Fibroblast of upper back skin (primary cell): ENCODE measurements at regions not wholly inside any gene's neighbourhood (a gene's known extent, or its start where the extent isn't known, plus 50 kb on each side); places are given as distances from the start of the nearest gene placed in this dataset.
"Not testable (repeated sequence)": the region's sequence is repeated elsewhere in the genome, so short reads cannot be mapped to it uniquely, and the experiment has no call there.

Experiments used
- DNase-seq: peaks from one replicate; pipeline ENCODE4 v3.0.0-alpha.2; 2013

DNA sequence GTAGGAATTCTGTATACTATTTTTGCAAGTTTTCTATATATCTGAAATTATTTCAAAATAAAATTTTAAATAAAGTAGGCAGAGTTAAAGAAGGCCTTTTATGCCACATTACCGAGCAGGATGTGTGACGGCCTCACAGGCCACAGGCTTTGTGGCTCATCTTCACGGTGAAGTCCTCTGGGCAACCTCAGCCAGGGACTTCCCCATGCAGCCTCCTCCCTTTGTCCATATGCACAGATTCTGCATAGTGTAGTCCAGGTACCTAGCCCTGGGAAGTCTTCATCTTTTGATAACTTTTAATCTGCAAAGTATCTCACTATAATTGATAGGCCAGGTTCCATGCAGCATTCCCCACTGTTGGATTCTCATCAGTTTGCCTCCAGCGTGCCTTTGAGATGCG is 62.8 kb downstream of the ARHGAP11B start:
- DNase-seq: not testable (repeated sequence)

DNA sequence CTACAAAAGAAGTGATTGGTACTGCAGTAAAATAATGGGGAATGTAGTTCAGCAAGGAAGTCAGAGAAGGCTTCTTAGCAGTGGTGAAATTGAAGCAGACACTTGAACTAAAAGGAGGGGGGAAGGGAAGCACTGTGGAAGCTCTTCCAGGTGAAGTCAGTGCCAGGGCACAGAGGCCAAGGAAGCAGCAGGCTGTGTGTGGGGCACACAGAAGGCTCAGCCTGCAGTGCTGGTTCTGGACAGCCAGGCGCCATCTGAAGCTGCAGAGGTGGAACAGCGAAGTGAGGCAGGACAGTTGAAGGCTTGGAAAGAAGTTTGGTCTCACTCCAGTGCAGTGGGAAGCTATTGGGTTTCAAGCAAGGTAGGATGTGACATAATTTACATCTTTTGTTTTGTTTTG is 64.2 kb downstream of the ARHGAP11B start:
- DNase-seq: not testable (repeated sequence)

DNA sequence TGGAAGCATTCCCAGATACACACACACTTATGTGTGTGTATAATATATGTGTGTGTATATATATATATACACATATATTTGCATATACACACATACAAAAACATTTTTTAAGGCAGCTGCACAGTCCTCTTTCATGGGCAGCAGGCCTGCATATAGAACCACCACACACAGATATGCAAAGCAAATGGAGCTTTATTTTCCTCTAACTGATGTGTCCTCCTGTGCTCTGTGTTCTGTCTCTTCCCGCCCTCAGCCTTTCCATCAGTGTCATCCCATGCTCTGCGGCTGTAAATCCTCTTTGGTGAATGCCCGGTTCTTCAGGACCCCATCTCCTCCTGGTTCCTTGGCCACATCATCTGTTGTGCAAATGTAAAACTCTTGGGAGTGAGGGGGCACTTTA is 69.9 kb downstream of the ARHGAP11B start:
- not testable (repeated sequence) for DNase-seq

DNA sequence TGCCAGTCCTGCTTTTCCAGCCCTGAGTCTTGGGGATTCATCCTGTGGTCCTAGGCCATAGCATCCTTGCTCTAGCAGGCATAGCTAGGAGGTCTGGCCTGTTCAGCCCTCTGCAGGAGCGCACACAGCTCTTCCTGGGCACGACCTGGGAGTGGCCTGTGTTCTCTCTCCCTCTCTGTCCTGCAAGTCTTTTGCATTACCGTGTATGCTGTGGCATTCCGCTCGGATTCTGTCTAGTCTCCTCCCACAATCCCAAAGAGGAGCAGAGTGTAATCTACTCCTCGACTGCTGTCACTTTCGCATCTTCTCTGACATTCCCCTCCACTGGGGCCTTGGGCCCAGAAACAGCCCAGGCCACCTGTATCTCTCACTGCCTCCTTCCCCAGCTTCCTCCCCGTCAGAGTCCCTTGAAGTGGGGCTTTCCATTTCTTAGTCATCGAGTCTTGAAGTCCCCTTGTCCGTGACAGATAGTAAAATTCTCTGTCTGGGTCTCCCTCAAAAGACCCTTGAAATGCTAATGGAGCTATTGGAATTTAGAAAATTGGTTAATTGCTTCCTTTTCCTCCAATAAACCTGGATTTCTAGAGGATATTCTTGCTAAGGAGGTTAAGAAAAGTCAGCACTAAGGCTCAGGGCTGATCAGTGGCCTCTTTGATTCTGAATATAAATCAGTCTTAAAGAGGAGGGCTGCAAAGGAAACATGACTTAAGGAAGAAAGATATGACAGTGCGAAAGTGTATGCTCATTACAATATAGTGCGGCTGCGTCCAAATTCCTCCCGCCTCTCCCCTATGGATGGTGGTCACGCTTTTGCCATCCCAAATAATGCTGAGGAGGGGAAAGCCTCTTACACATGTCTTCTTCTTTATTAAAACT is 70.7 kb downstream of the ARHGAP11B start:
- DNase-seq: not testable (repeated sequence)

DNA sequence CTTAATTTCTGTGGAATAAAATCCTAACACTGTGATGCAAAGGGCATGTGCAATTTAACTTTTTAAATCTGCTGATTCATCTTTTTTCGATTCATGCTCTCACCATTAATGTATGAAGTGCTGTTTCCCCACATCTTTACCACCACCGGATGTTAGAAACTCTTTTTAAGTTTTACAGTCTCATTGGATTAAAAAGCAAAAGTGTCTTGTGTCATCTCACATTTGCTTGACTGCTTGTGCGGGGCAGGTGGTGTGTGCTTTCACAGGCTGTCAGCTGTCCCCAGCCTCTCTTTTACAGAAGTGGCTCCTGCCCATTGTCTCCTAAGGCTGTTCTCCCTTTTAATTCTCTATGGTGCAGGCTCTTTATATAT is 71.4 kb downstream of the ARHGAP11B start:
- not testable (repeated sequence) for DNase-seq

DNA sequence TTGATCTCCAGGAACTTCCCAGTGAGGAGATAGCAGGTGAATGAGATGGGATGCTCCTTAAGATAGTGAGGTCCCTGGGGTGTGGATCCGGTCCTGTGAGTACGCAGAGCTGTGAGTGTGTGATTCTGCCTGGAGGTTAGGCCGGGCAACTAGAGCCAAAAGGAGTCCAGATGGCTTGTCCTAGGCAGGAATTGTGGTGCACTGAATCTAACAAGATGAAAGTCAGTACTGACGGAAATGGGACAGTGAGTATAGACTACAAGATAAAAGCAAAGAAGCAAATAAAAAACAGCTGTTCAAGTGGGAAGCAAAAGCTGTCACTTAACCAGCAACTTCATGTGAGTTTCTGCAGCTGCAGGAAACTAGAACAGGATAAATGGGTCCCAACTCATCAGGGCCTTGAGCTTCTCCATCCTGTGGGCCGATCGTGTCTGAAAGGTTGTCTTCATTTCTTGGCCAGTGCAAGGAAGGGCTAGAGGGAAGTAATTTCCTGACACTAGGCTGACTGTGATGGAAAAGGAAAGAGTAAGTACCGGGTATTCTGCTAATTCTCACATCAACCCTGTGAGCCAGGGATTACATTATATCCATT is 74.2 kb downstream of the ARHGAP11B start:
- DNase-seq: not testable (repeated sequence)

DNA sequence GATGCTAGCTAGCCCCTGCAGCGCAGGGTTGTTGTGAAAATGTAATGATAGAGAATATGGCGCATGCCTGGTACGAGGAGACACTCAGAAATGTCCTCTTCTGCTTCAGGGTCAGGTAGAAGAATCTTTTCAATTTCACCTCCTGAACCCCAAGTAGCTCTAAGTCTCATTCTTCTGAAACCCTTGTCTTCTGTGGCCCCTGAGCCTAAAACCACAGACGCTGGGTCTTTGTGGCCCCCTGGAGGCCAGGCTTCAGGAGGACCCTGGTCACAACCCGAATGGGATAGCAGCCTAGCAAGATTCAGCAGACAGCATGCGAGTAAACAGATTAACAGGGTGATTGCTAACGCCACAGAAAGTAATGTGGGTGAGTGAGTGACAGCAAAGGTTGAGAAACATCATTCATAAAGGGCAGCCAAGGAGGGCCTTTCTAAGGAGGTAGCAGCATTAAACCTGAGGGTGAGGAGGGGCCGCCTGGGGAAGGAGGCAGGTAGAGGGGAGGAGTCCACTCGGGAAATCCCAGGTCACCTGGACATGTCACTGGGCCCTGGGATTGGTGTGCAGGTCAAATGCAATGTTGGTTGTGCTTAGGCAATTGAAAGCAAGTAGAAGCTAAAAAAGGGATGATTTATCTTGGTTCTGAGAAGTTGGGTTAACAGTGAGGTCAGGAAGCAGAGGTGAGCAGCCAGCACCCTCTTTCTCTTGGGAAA is 82.2 kb downstream of the ARHGAP11B start:
- DNase-seq: not testable (repeated sequence)

DNA sequence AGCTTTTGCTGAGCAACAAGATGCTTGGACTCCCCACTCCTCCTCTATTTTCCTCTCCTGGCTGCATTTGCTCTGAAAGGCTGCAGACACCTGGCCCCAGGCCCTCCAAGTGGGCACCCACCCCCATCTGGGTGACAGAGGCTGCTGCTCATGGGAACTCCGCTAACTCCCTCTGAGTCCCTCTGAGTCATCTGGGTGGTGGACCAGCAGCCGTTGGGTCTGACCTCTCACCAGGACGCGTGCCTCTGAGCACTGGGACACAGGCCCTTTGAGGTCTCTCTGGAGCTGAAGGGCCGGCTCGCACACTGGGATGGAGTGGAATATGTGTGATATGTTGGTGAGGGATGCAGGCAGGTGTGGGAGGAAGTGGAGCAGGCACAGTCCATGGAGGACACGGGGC is 82.9 kb downstream of the ARHGAP11B start:
- DNase-seq: not testable (repeated sequence)

DNA sequence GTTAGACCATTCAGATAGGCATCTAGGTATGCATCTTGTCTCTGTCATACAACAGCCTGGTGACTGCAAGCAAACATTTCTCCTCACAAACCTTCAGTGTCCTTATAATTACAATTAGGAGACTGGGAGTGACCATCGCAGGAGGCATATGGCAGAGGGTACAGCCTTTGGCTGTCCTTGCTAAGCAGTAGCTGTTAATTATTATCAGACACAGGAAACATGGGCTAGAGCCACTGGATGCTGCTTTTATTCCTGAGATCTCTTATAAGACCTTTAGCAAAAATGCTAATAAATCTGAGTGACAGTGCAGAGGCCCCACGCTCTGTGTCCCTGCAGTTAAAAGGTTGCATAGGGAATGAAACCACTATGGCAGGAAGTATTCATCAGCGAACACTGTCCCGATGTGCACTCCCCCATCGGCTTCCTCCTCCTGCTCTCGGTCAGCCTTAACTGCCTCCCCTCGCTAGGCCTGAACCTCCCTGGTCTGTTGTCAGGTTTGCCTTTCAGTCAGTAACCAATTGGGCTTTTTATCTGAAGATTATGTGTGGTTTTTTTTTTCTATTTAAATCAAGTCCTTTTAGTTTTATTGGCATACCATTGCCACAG is 92.2 kb downstream of the ARHGAP11B start:
- DNase-seq: not testable (repeated sequence)

DNA sequence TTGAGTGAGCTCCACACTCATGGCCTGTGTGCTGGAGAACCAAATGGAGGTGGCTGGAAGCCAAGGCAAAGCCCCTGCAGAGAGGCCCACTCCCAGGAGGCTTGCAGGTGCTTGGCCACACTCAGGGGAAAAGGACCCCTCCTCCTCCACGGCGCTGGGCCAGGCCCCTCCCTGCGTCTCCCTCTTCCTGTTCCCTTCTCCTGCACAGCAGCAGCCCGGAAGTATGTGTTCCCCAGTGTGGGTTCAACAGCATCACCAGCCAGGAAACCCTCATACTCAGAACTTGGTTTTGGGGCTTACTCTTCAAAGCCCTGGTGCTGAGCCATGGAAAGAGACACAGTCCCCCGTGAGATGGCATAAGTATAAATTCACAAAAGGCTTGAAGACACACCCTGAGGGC is 93.4 kb downstream of the ARHGAP11B start:
- not testable (repeated sequence) for DNase-seq

DNA sequence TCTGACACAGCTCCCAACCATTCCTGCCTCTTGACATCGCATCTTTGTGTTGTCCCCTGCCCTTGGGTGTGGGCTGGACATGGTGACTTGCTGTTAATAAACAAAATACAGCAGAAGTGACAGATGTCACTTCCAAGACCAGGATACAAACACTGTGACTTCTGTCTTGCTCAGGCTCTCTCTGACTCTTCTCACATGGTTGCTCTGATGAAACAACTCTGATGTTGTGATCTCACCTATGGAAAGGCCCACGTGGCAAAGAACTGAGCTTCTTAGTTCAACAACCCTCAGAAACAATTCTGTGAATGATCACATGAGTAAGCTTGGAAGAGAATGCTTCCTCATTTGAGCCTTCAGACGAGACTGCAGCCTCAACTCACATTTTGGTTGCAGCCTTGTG is 94.9 kb downstream of the ARHGAP11B start:
- DNase-seq: not testable (repeated sequence)

DNA sequence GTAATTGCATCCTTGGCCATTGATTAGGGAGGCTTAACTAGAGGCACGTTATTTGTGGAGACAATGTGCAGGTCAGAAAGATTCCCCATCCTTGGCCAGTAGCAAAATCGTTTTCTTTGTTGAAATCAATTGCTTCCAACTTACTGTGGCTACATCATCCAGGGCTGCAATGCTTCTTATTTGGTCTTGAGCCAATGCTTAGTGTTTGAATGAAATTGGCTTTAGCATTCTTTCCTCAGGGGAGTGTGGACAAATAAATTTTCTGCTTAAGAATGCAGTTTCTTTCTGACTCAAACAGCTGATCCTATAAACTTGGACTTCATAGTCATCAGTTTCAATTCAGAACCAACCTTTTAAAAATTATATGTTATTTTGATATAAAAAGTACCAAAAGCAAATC is 95.6 kb downstream of the ARHGAP11B start:
- DNase-seq: peak; percentile 9

DNA sequence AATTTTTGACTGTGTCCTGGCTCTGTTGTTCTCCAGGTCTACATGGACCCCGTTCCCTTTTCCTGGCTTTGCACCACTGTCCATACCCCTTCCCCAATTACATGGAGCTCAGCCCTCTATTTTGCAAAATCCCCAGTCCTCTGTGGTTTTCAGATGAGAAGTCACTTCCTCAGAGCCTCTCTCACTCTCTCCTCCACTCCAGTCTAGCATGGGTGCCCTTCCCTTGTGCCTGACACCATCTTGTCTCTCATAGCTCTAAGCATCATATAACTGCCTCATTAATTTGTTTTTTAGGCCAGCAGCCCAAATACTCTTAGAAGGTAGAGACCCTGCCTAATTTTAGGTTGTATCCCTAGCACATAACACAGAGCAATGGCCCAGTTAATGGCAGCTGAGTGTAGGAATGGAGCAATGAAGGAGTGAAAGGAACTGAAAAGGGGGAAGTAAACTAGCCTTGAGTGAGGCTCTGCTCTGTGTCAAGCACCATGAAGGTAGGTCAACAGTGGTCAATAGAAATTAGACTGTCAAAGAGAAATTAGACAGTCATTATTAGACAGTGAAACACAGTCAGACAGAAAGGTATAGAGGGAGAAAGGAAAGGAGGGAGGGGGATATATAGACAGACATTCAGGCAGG is 97.7 kb downstream of the ARHGAP11B start:
- not testable (repeated sequence) for DNase-seq

DNA sequence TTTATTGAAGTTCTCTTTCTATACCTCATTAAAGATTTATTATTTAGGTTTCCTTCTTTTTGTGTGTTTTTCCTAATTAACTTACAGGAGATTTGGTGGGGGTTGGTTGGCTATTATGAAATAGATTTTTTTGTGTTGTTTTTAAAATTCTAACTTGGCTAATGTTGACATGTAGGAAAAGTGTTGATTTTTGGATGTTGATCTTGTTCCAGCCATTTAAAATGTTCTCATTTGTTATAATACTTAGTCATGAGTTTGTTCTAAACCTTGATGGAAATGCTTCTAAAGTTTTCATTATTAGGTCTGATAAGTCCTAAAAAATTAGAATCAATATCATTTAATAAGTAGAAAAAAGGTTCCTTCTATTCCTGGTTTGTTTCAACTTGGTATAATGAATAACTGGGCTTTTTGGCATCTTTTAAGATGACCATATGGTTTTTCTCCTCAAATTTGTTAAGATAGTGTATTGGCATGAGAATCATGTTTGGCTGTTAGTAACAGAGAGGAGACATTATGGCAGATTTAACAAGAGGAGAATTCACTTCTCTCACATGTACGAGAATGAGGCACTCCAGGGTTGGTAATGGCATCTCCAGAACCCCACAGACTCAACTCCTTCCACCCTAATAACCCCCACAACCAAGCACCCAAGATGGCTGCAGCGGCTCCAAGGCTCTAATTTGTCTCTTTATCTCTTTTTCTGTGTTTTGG is 104.1 kb downstream of the ARHGAP11B start:
- DNase-seq: not testable (repeated sequence)

DNA sequence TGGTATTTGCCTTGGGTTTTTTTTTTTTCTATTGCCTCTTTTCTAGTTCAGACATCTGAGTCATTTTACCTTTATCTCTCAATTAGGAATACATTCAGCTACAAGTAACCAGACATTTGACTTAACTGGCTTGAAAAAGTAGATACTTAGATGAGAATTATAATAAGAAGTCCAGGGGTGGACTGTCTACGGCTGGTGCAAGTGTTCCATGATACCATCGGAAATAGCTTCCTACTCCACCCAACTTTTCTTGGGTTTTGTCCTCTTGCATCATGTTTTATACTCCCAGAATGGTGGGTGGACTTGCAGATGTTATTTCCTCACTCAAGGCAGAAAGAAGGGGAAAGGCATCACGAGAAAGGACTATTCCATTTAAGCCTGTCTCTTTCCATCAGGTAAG is 104.7 kb downstream of the ARHGAP11B start:
- not testable (repeated sequence) for DNase-seq

DNA sequence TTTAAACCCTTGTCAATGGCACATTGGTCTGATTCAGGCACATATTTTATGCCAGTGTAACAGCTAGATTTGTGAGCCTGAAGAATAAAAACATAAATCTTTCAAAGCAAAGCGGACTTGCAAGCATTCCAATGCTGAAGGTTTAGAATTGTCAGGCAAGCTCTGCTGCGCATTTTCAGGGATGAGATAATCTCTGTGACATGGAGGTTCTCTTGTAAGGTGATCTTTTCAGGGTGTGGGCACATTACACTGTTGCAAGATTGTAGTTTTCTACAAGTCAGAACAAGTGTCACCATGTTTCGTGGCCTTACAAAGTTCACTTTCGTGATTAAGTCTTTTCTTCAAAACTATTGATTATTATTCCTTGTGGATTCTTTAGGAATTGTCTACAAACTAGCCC is 106.2 kb downstream of the ARHGAP11B start:
- not testable (repeated sequence) for DNase-seq

DNA sequence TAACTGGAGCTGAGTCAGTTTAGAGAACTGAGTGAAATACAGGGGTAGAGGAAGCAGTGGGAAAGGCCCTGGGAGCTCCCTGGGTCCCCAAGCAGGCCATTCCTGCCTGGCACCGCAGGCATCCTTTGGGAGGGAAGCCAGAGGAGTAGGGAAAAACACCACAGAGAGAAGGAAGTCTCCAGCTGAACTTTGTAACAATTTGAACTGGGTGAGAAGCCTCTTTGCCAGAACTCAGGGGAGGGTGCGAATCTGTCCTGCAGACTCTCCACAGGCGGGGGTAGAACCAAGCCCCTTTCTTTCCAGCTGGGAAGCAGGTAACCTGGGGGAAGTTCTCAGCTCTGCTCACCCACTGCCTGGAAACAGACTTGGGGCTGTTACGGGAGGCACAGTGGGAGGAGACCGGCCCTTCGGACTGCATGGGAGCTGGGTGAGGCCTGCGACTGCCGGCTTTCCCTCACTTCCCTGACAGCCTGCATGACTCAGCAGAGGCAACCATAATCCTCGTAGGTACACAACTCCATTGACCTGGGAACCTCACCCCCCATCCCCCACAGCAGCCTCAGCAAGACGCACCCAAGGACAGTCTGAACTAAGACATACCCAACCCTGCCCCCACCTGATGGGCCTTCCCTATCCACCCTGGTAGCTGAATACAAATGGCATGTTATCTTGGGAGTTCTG is 110.1 kb downstream of the ARHGAP11B start:
- not testable (repeated sequence) for DNase-seq

DNA sequence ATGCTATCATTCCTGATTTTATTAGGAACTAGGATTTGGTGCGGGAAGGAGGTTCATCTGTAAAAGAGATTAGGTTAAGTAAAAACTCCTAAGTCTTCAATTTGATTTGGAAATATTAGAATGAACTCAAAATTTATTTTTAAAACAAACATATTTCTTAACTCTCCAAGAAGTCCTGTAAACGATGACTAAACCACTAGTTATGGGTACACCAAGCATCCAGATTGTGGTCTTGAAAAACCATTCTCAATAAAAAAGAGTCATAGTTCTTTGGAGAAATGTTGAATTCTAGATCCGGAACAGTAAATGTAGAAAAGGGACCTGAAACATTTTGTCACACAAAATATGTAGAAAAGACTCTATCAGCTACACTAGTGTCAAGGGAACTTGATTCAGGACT is 116.9 kb downstream of the ARHGAP11B start:
- DNase-seq: peak; percentile 2

DNA sequence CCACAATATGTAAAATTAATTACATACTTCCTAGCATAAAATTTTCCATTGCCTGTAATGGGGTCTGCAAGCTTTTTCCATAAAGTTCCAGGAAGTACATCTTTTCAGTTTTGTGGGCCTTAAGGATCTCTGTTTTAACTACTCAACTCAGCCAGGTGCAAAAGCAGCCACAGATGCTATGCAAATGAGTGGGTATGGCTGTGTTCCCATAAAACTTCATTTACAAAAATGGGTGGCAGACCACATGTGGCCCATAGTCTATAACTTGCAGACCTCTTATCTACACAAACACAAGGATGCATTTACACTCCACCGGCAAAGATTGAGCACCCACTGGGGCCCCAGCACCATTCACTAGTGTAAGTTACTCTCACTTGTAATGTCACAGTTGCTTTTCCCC is 123.1 kb downstream of the ARHGAP11B start:
- DNase-seq: not testable (repeated sequence)

DNA sequence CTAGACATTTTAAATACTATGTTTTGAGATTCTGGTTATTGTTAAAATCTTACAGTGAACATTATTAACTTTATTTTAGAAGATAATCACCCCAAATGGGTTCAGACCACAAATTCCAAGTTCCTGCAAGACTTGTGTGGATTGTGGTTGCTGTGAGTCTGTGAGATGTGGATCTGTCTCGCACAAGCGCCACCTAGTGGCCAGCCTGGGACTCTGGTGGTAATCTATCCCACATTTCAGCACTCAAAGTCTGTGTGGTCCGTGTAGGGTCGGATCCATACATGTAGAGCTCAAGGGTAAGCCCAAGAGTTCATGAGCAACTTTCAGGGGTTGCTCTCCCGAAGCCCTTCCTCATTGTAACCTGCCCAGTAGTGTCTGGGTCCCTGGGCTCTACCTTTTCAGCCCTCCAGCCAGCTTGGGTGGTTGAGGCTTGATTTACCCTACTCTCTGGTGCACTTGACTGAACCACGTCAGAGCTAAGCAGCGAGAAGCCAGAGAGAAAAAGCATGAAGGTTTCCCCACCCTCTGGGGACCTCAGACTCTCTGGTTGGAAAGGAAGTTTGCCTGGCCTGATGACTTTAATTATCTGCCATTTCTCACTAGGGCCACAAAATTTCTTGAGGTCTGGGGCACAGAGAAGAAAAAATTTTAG is 129.2 kb downstream of the ARHGAP11B start:
- DNase-seq: not testable (repeated sequence)

DNA sequence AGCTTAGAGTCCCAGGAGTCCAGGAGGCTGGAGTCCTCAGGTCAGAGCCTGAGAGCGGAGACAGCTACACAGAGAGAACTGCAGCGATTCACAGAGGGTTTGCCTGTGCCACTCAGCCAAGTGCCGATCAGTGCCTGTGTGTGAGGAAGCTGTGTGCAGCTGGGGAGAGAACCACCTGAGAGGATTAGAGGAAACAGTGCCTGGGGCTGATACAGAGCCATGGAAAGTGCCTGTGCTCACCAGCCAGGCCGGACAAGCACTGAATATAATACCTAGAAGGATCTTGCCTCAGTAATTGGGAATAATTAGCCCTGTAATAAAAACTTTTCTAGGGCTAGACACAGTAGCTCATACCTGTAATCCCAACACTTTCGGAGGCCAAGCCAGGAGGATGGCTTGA is 134.7 kb downstream of the ARHGAP11B start:
- not testable (repeated sequence) for DNase-seq
